C4-2B (cell line): ENCODE measurements at regions not wholly inside any gene's neighbourhood (a gene's known extent, or its start where the extent isn't known, plus 50 kb on each side); places are given as distances from the start of the nearest gene placed in this dataset.

ENCODE experiments used
- CTCF ChIP-seq: fragments of 450-650 bp; conservative IDR thresholded peaks from 2 replicates; pipeline ENCODE4 v1.5.1; 2017; ENCODE audit warnings: mild to moderate bottlenecking
- ZFX ChIP-seq: fragments of 450-650 bp; IDR thresholded peaks from 2 replicates; pipeline ENCODE4 v1.6.1; 2017

GRCh38 chr15:97712530-97712929 lies 248.0 kb upstream of the ARRDC4 start:
- TF ChIP-seq CTCF (no peak), ZFX (no peak)
